DOHH2 (cell line): ENCODE measurements at regions not wholly inside any gene's neighbourhood (a gene's known extent, or its start where the extent isn't known, plus 50 kb on each side); places are given as distances from the start of the nearest gene placed in this dataset.

ENCODE experiments used
- CTCF ChIP-seq: fragments of 200-600 bp; sonication (generic); IDR thresholded peaks from one replicate; pipeline ENCODE4 v1.5.1; 2014; ENCODE audit warnings: antibody characterized with exemption, mild to moderate bottlenecking, low read depth, low read length; ENCODE audit not compliant: poor library complexity, severe bottlenecking
- EZH2phosphoT487 ChIP-seq: fragments of 200-600 bp; sonication (generic); IDR thresholded peaks from 2 replicates; pipeline ENCODE4 v1.6.1; 2017; ENCODE audit warnings: borderline replicate concordance, mild to moderate bottlenecking, antibody characterized with exemption, low read length, moderate library complexity, mixed read lengths

GRCh38 chr15:77738441-77739302, 106.0 kb upstream of the LINGO1 start:
- TF ChIP-seq CTCF (no peak), EZH2phosphoT487 (no peak)
